ENCODE measurements at regions not wholly inside any gene's neighbourhood (a gene's known extent, or its start where the extent isn't known, plus 50 kb on each side); places are given as distances from the start of the nearest gene placed in this dataset.

GRCh38 chr4:19793831-19794230 lies 457.9 kb upstream of the SLIT2 start:
- intact Hi-C loops (cut with DNase I), result no loop called here
- no peak overlapping the region for H3K4me3 ChIP-seq

GRCh38 chr4:19791422-19792123 lies 460.1 kb upstream of the SLIT2 start:
- Histone ChIP-seq H3K27me3 (no peaks in the 10 kb centered on the region), H3K36me3 (no peaks in the 10 kb centered on the region), H3K4me3 (no peak overlapping the region), H3K27ac (no peak overlapping the region), H3K4me1 (no peaks in the 10 kb centered on the region), H3K9ac (ENCODE audit: low read depth in 2 of 2, low read length in 2 of 2) (no peak overlapping the region), H3K9me3 (no peaks in the 10 kb centered on the region)
- TF ChIP-seq CTCF (IDR thresholded peaks at IDR 0.05), result no peak
- DNase-seq, result no peak
- intact Hi-C loops (cut with DNase I), result no loop called here

More at GRCh38 chr4:19793831-19794230, 457.9 kb upstream of the SLIT2 start:
- DNase-seq, result no peak
- Histone ChIP-seq H3K9me3 (no peaks in the 10 kb centered on the region), H3K27me3 (no peaks in the 10 kb centered on the region), H3K27ac (no peak overlapping the region), H3K4me1 (no peaks in the 10 kb centered on the region), H3K36me3 (no peaks in the 10 kb centered on the region), H3K9ac (ENCODE audit: low read depth in 2 of 2, low read length in 2 of 2) (no peak overlapping the region)
- no peak for TF ChIP-seq CTCF (IDR thresholded peaks at IDR 0.05)

GRCh38 chr4:19786616-19787015 lies 465.1 kb upstream of the SLIT2 start:
- no peaks in the 10 kb centered on the region for H3K9me3 ChIP-seq
- H3K4me1 ChIP-seq, result no peaks in the 10 kb centered on the region
- no peaks in the 10 kb centered on the region for H3K36me3 ChIP-seq
- no peaks in the 10 kb centered on the region for H3K27me3 ChIP-seq
- TF ChIP-seq CTCF (IDR thresholded peaks at IDR 0.05), result no peak
- H3K27ac ChIP-seq, result no peak overlapping the region
- H3K9ac ChIP-seq (ENCODE audit: low read depth in 2 of 2, low read length in 2 of 2), result no peak overlapping the region
- no peak for DNase-seq
- intact Hi-C loops (cut with DNase I), result no loop called here
- no peak overlapping the region for H3K4me3 ChIP-seq

GRCh38 chr4:19783667-19784223 lies 468.0 kb upstream of the SLIT2 start:
- H3K9ac ChIP-seq (ENCODE audit: low read depth in 2 of 2, low read length in 2 of 2), result no peak overlapping the region
- no peak for TF ChIP-seq CTCF (IDR thresholded peaks at IDR 0.05)
- no peaks in the 10 kb centered on the region for H3K9me3 ChIP-seq
- no peak for DNase-seq
- no peak overlapping the region for H3K27ac ChIP-seq
- H3K27me3 ChIP-seq, result no peaks in the 10 kb centered on the region
- no peak overlapping the region for H3K4me3 ChIP-seq
- no peaks in the 10 kb centered on the region for H3K36me3 ChIP-seq
- intact Hi-C loops (cut with DNase I), result no loop called here
- H3K4me1 ChIP-seq, result no peaks in the 10 kb centered on the region

- no peak for TF ChIP-seq CTCF (IDR thresholded peaks at IDR 0.05)
- no peaks in the 10 kb centered on the region for H3K4me1 ChIP-seq
- H3K9ac ChIP-seq (ENCODE audit: low read depth in 2 of 2, low read length in 2 of 2), result no peak overlapping the region
- no peak for DNase-seq
- H3K9me3 ChIP-seq, result no peaks in the 10 kb centered on the region
- H3K4me3 ChIP-seq, result no peak overlapping the region
- H3K36me3 ChIP-seq, result no peaks in the 10 kb centered on the region
- H3K27me3 ChIP-seq, result no peaks in the 10 kb centered on the region
- intact Hi-C loops (cut with DNase I), result no loop called here
- H3K27ac ChIP-seq, result no peak overlapping the region
Observed at GRCh38 chr4:19780871-19781270, 470.8 kb upstream of the SLIT2 start.

All from colonic mucosa (tissue), 4 donors.